GM10266 (cell line): ENCODE measurements at regions not wholly inside any gene's neighbourhood (a gene's known extent, or its start where the extent isn't known, plus 50 kb on each side); places are given as distances from the start of the nearest gene placed in this dataset.

Experiments used
- DNase-seq: peaks from one replicate; pipeline ENCODE4 v3.0.0; 2012; ENCODE audit errors: extremely low spot score
- TF ChIP-seq, protein P1 (sequence below): IDR thresholded peaks from 2 replicates; pipeline ENCODE4 v1.5.1; 2012; ENCODE audit warnings: mild to moderate bottlenecking, low read depth; ENCODE audit not compliant: control insufficient read depth, insufficient read depth; ENCODE audit errors: missing control alignments

DNA sequence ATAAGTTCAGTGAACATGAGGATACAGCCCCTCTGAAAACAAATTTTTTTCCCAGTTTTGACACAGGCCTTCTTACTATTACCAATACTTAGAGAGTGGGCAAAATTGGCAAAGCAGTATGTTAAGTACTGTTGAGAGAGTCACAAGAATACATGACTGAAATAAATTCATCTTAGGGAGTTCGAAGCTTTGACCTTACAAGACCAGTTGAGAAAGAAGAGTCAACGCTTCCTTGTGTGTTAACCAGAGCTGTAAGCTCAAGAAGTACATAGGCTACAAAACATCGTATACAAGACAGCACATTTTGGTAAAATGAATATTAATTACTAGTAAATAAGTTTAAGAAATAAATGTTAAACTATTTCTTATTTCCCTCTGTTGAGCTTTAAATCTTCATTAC lies 164.4 kb upstream of the RORA start:
- DNase-seq: no peak
- TF ChIP-seq, protein P1, sequence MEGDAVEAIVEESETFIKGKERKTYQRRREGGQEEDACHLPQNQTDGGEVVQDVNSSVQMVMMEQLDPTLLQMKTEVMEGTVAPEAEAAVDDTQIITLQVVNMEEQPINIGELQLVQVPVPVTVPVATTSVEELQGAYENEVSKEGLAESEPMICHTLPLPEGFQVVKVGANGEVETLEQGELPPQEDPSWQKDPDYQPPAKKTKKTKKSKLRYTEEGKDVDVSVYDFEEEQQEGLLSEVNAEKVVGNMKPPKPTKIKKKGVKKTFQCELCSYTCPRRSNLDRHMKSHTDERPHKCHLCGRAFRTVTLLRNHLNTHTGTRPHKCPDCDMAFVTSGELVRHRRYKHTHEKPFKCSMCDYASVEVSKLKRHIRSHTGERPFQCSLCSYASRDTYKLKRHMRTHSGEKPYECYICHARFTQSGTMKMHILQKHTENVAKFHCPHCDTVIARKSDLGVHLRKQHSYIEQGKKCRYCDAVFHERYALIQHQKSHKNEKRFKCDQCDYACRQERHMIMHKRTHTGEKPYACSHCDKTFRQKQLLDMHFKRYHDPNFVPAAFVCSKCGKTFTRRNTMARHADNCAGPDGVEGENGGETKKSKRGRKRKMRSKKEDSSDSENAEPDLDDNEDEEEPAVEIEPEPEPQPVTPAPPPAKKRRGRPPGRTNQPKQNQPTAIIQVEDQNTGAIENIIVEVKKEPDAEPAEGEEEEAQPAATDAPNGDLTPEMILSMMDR: no peak

DNA sequence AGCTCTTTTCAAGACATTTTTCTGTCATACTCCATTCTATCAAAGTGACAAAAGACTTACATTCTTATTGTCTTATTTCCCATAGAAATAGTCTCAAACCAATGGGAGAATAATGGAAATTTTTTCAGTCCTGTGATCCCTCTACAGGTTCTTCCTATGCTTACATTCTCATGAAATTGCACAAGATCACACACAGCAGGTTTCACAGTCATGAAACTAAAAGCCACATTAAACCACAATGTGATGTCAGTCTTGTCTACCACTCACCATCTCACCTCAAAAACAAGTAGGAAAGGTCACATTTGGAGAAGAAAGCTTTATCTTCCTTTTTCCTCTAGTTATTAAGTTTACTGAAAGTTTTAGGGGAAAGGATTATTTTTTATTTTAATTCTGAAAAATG lies 161.0 kb upstream of the RORA start:
- TF ChIP-seq, protein P1: no peak
- DNase-seq: no peak

DNA sequence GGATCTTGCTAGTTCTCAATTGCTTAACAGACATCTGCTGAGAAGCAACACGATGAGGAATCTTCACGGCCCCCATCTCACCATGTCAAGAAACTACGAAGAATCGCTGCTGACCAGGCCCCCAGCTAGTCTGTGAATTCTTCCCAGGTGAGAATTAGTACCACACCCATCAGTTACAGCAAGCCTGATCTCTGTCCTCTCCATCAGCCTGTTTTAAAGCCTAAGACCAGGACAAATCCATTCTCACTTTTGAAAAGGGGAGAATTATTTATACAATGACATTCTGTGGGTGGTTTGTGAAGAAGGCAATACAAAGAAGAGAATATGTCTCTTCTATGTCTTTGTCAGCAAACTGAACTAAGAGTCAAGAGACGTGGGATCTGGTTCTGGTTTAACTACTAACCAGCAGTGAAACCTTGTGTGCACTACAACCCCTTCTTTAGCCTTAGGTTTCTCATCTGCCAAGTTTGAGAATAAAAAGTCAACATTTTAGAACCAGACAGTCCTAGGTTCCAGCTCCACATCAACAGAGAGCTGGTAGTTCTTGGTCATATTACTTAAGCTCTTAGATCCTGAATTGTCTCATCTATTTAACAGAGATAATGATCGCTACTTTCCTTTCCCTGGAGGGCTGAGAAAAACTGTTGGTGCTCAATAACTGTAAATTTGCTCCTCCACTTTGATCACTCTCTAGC lies 160.4 kb upstream of the RORA start:
- no peak for DNase-seq
- TF ChIP-seq, protein P1: no peak

DNA sequence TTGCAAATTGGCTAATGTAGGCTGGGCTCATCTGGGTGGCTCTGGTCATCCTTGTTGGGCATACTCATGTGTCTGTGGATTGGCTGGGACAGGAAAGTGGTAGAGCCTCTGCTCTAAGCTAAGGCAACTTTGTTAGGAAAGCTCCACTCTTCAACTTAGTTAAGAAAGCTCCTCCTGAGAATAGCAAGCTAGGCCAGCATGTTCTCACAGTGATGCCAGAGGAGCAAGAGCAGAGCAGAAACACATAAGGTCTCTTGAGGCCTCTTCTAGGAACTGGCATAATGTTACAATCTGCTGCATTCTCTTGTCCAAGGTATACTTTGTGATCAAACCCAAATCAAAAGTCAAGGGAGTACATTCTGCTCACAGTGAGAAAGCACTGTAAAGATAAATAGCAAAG lies 158.6 kb upstream of the RORA start:
- TF ChIP-seq, protein P1: no peak
- no peak for DNase-seq

DNA sequence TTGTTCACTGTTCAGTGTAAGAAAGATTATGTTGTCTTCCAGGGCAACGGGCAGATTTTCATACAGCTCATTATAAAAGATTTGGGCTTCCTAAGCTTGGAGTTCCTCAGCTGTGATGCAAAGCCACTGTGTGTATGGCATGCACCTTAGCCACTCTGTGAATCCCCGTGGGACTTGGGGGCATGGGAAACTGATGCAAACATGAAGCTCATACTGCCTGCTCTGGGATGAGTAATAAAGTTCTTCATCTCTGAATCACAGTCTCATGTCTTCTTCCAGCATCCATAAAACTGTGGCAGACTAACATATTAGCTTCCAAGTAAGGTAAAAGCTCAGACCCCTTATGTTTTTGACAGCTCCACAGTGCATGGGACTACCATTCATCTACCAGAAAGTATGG lies 154.3 kb upstream of the RORA start:
- TF ChIP-seq, protein P1: no peak
- no peak for DNase-seq

DNA sequence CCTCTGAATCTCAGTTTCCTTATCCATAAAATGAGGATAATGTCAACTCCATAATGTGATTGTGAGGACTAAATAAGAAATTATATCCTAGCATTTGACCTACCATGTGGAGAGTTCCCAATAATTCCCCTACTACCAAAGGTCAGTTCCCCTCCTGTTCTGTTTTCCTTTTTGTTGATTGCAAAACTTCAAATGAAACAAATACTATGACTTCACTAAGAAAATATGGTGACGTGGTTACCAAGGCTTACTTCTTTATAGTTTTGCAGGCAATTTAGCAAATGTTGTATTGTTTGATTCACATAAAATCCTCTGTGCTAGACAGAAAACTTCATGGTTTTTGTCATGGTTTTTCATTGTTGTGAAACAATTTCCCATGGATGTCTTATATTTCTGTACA lies 153.8 kb upstream of the RORA start:
- DNase-seq: no peak
- TF ChIP-seq, protein P1: no peak

DNA sequence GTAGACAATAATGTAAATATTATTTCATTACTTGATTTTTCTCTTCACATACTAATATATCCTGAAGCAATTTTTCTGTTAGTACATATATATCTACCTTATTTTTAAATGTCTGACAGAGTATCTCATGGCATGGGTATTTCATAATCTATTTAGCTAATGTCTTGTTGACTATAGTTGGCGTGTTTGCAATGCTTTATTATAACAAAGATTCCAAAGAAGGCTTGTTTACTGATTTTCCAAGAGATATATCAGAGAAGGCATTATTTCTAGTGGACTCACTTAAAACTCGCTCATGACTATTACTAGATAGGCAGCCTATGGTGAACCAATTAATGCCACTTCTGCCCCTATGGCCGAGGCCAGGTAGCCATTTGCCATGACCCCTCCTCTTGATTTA lies 152.4 kb upstream of the RORA start:
- DNase-seq: no peak
- TF ChIP-seq, protein P1: no peak
